Peyer's patch (tissue), 4 donors: ENCODE measurements at regions not wholly inside any gene's neighbourhood (a gene's known extent, or its start where the extent isn't known, plus 50 kb on each side); places are given as distances from the start of the nearest gene placed in this dataset.

Experiments used
- DNase-seq, 3 donors: peaks; one replicate each; pipeline ENCODE4 v3.0.0-alpha.2; 2017 to 2019
- H3K27ac ChIP-seq, 4 donors: fragments of 200-600 bp; sonication (generic); one replicate each; pipeline ENCODE4 v1.5.1; 2016 to 2019
- H3K27me3 ChIP-seq, 2 donors: fragments of 200-600 bp; sonication (generic); one replicate each; pipeline ENCODE4 v1.5.1; 2019
- H3K36me3 ChIP-seq, 3 donors: fragments of 200-600 bp; sonication (generic); one replicate each; pipeline ENCODE4 v1.5.1; 2016 to 2019
- H3K4me1 ChIP-seq, 4 donors: fragments of 200-600 bp; sonication (generic); one replicate each; pipeline ENCODE4 v1.5.1; 2016 to 2019
- H3K4me3 ChIP-seq, 4 donors: fragments of 200-600 bp; sonication (generic); 1 replicate in 3 of 4; 2 replicates in 1 of 4; pipeline ENCODE4 v1.5.1; 2016 to 2019; ENCODE audit warnings: mild to moderate bottlenecking in 1 of 4
- H3K9me3 ChIP-seq, 4 donors: fragments of 200-600 bp; sonication (generic); one replicate each; pipeline ENCODE4 v1.5.1; 2016 to 2019; ENCODE audit warnings: mild to moderate bottlenecking in 1 of 4
- POLR2A ChIP-seq, 2 donors: fragments of 450-650 bp; IDR thresholded peaks; one replicate each; pipeline ENCODE4 v1.5.1; 2017; ENCODE audit warnings: antibody characterized with exemption in 2 of 2, mild to moderate bottlenecking in 2 of 2, moderate library complexity in 2 of 2
- TF ChIP-seq, protein P1 (sequence below), 6 experiments: fragments of 450-650 bp in 4 of 6; fragments of 200-600 bp in 2 of 6; sonication (generic) in 1 of 6; IDR thresholded peaks; one replicate each; pipeline ENCODE4 v1.5.1; 2017 to 2019; ENCODE audit warnings: antibody characterized with exemption in 6 of 6, mild to moderate bottlenecking in 3 of 6, moderate library complexity in 1 of 6

- Histone ChIP-seq H3K4me3 (no peak overlapping the region), H3K27me3 (no peaks in the 10 kb centered on the region), H3K36me3 (no peaks in the 10 kb centered on the region), H3K27ac (no peak overlapping the region), H3K4me1 (no peaks in the 10 kb centered on the region), H3K9me3 (no peaks in the 10 kb centered on the region)
- no peak for DNase-seq
- TF ChIP-seq, protein P1, sequence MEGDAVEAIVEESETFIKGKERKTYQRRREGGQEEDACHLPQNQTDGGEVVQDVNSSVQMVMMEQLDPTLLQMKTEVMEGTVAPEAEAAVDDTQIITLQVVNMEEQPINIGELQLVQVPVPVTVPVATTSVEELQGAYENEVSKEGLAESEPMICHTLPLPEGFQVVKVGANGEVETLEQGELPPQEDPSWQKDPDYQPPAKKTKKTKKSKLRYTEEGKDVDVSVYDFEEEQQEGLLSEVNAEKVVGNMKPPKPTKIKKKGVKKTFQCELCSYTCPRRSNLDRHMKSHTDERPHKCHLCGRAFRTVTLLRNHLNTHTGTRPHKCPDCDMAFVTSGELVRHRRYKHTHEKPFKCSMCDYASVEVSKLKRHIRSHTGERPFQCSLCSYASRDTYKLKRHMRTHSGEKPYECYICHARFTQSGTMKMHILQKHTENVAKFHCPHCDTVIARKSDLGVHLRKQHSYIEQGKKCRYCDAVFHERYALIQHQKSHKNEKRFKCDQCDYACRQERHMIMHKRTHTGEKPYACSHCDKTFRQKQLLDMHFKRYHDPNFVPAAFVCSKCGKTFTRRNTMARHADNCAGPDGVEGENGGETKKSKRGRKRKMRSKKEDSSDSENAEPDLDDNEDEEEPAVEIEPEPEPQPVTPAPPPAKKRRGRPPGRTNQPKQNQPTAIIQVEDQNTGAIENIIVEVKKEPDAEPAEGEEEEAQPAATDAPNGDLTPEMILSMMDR (IDR thresholded peaks at IDR 0.05): no peak
- no peak for TF ChIP-seq POLR2A (IDR thresholded peaks at IDR 0.05)
These were observed 50.5 kb upstream of the SULT1C3 start for GRCh38 chr2:108189316-108189715.
